ENCODE measurements at regions not wholly inside any gene's neighbourhood (a gene's known extent, or its start where the extent isn't known, plus 50 kb on each side); places are given as distances from the start of the nearest gene placed in this dataset.

DNA sequence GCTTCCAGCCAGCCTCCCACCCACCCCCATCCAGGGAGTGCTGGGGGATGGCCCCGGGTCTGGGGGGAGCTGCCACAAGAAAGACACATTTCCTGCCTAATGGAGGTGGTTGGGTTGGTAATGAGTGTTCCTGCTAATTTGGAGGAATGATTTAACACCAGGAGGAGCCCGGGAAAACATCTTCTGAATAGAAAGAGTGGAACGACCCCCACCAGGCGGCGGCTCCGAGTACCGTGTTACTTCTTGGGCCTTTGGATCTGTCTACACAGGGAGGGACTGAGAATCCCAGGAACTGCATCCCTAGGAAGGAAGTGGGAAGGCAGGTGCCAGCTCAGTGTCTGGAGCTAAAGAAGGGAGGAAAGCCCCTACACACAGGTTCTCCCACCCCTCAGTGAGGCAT is 64.6 kb downstream of the TSPAN17 start:
- no peak overlapping the region for H3K4me3 ChIP-seq
- no peaks in the 10 kb centered on the region for H3K4me1 ChIP-seq
- no peak for DNase-seq
- H3K27ac ChIP-seq: no peak overlapping the region
- H3K27me3 ChIP-seq: peaks cover 45% of the 10 kb centered on the region
- no peaks in the 10 kb centered on the region for H3K9me3 ChIP-seq (replicated peaks)
- no peaks in the 10 kb centered on the region for H3K36me3 ChIP-seq

DNA sequence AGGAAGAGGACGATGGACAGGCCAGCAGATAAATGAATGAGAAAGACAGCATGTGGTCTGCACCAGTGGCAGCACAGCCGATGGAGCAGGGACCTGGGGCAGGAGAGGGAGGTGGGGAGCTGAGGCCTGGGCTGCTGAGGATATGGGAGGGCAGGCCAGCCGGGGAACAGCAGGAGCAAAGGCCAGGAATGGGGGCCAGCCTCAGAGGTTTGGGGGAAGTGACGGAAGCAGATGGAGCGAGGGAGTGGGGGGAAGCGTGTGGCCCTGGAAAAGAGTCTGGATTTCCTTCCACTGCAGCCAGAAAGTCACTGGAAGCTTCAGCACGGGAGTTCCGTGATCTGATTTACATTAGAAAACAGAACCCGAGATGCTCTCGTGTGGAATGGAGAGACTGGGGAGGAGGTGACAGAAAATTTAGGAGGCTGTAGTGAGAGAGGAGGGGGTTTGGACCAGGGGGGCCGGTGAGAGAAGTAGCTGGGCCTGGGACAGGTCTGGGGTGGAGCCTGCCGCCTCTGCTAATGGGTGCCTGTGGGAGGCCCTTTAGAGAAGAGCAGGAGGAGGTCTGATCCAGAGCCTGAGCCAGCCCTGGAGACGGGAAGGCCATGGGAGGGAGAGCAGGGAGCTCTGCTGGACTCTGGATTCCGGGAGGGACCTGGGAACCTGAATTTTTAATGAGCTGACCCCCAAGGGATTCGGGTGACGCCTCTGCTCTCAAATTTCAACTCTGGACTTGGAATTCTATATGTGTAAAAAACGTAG is 65.4 kb downstream of the TSPAN17 start:
- peaks cover 41% of the 10 kb centered on the region for H3K27me3 ChIP-seq
- peak; percentile 13 to 37 for DNase-seq

DNA sequence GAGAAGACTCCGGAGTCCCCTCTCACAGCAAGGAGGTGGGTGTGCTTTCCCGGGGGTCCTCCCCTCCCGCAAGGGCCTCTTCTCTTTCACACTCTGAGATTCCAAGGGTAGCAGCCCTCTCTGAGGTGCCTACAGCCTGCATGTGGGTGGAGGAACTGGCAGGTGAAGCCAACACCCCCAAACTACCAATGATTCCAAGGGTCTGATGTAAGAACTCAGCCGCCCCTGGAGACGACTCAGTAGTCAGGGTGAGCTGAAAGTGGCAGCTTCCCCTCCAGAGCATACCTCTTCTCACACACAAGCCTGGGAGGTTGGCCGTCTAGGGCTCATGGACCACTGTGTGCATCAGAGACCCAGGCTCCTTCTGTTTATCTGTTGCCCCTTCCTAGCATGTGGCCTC is 66.1 kb downstream of the TSPAN17 start:
- H3K4me1 ChIP-seq: no peaks in the 10 kb centered on the region
- H3K9me3 ChIP-seq (replicated peaks): no peaks in the 10 kb centered on the region
- H3K36me3 ChIP-seq: no peaks in the 10 kb centered on the region
- H3K27me3 ChIP-seq: peaks cover 35% of the 10 kb centered on the region
- no peak overlapping the region for H3K4me3 ChIP-seq
- H3K27ac ChIP-seq: no peak overlapping the region
- no peak for DNase-seq

More for the DNA sequence above, 65.4 kb downstream of the TSPAN17 start:
- H3K4me1 ChIP-seq: no peaks in the 10 kb centered on the region
- no peak overlapping the region for H3K27ac ChIP-seq
- H3K36me3 ChIP-seq: no peaks in the 10 kb centered on the region
- H3K4me3 ChIP-seq: no peak overlapping the region
- no peaks in the 10 kb centered on the region for H3K9me3 ChIP-seq (replicated peaks)

DNA sequence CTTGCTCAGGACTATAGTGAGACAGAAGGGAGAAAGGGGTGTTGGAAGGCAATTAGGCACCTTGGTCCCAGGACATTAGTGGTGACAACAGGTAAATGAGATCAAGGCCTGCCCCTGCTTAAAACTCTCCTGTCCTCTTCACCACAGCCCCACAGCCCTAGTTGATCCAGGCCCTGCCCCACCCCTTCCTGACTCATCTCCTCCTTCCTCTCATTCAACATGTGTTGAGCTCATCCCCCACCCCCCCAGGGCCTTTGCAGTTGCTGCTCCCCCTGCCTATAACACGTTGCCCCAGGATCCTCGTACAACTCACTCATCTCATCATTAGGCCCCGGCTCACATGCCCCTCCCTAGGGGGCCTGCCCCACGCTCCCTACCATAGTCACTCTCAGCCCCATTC is 66.8 kb downstream of the TSPAN17 start:
- H3K27ac ChIP-seq: no peak overlapping the region
- DNase-seq: no peak
- H3K27me3 ChIP-seq: peaks cover 33% of the 10 kb centered on the region
- no peak overlapping the region for H3K4me3 ChIP-seq
- H3K4me1 ChIP-seq: no peaks in the 10 kb centered on the region
- no peaks in the 10 kb centered on the region for H3K36me3 ChIP-seq
- no peaks in the 10 kb centered on the region for H3K9me3 ChIP-seq (replicated peaks)

DNA sequence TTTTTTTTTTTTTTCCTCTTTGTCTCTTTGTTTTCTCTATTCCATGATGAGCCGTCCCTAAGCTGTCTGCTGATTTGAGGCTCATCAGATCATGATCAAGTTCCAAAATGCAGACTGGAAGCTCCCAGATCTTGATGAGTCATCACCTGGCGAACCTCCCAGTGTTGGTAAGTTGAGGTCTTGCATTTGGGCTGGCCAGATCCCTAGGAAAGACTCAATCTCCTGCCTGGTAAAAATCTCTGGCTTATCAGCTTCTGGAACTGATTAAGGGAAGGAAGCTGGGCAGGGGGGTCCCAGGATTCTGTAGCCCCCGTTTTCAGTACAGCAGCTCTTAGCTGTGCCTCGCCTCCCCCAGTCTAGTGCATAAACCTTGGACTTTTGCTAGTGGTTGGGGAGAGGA is 69.0 kb downstream of the TSPAN17 start:
- peak; percentile 18 to 33 for DNase-seq
- Histone ChIP-seq H3K27ac (no peak overlapping the region), H3K27me3 (peaks cover 36% of the 10 kb centered on the region), H3K9me3 (replicated peaks) (no peaks in the 10 kb centered on the region), H3K4me3 (no peak overlapping the region), H3K36me3 (no peaks in the 10 kb centered on the region), H3K4me1 (no peaks in the 10 kb centered on the region)

- Histone ChIP-seq H3K36me3 (no peaks in the 10 kb centered on the region), H3K9me3 (replicated peaks) (no peaks in the 10 kb centered on the region), H3K27me3 (peaks cover 36% of the 10 kb centered on the region), H3K27ac (no peak overlapping the region), H3K4me1 (no peaks in the 10 kb centered on the region), H3K4me3 (no peak overlapping the region)
- DNase-seq: no peak
Observed at GRCh38 chr5:176719113-176719739, 71.9 kb downstream of the TSPAN17 start.

GRCh38 chr5:176721509-176721908 is 74.2 kb downstream of the TSPAN17 start:
- H3K36me3 ChIP-seq: no peaks in the 10 kb centered on the region
- H3K4me3 ChIP-seq: no peak overlapping the region
- peaks cover 42% of the 10 kb centered on the region for H3K27me3 ChIP-seq
- H3K4me1 ChIP-seq: no peaks in the 10 kb centered on the region
- no peaks in the 10 kb centered on the region for H3K9me3 ChIP-seq (replicated peaks)
- no peak overlapping the region for H3K27ac ChIP-seq
- DNase-seq: no peak

- no peaks in the 10 kb centered on the region for H3K36me3 ChIP-seq
- H3K9me3 ChIP-seq (replicated peaks): no peaks in the 10 kb centered on the region
- no peak for DNase-seq
- no peaks in the 10 kb centered on the region for H3K4me1 ChIP-seq
- no peak overlapping the region for H3K4me3 ChIP-seq
- no peak overlapping the region for H3K27ac ChIP-seq
- peaks cover 48% of the 10 kb centered on the region for H3K27me3 ChIP-seq
Observed at GRCh38 chr5:176722757-176723156, 75.5 kb downstream of the TSPAN17 start.

- Histone ChIP-seq H3K9me3 (replicated peaks) (no peaks in the 10 kb centered on the region), H3K27me3 (peaks cover 47% of the 10 kb centered on the region), H3K36me3 (no peaks in the 10 kb centered on the region), H3K4me3 (no peak overlapping the region), H3K4me1 (no peaks in the 10 kb centered on the region), H3K27ac (no peak overlapping the region)
- no peak for DNase-seq
Observed at GRCh38 chr5:176723440-176723839, 76.2 kb downstream of the TSPAN17 start.

DNA sequence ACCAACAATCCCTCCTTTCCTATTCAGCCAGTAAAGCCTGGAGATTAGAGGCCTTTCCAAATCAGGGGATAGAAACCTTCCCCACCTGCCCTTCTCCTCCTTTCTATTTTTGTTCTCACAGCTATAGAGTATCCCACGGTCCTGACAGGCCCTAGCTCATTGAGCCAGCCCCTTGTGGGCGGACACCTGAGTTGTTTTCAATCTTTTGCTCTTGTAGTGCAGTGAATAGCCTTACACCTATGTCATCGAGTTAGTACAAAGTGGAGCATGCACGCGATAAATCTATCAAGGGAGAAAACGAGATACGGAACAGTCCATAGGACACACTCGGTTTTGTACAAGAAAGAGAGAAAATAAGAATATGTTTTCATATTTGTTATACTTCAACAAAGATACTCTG is 77.2 kb downstream of the TSPAN17 start:
- Histone ChIP-seq H3K27ac (no peak overlapping the region), H3K27me3 (peaks cover 42% of the 10 kb centered on the region), H3K9me3 (replicated peaks) (no peaks in the 10 kb centered on the region), H3K4me1 (no peaks in the 10 kb centered on the region), H3K36me3 (no peaks in the 10 kb centered on the region), H3K4me3 (no peak overlapping the region)
- no peak for DNase-seq

DNA sequence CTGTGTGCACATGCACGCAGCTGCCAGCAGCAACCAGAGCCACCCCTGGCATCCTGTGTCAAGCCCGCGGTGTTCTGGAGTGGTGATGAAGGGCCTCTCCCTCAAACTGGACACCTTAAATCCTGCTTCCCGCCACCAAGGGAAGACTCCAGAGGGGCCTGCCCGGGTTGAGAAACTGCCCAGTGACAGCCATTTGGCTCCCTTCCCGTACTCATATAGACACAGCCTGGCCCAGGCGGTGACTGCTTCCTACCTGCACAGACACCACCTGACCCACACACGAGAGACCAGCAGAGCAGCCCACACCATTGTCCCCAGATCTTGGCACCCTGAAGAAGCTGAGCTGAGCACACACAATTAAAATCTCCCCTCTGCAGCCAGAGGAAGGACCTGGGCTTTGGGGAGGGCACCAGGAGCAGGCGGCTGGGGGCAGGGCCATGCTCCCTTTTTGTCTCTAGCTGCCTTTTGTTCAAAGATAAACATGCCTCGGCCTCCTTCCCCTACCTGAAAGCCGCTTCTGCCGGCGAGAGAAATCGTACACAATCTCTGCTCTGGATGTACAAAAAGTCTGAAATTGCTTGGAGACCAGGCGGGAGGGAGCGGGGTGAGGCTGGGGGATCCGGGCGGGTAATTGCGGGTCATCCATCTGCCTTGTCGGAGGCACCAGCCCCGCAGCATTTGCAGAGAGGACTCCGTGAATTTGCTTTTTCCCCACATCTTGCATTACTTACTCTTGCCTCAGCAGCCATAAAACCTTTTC is 78.4 kb downstream of the TSPAN17 start:
- H3K27ac ChIP-seq: no peak overlapping the region
- no peak overlapping the region for H3K4me3 ChIP-seq
- no peaks in the 10 kb centered on the region for H3K4me1 ChIP-seq
- peaks cover 37% of the 10 kb centered on the region for H3K27me3 ChIP-seq
- H3K9me3 ChIP-seq (replicated peaks): no peaks in the 10 kb centered on the region
- DNase-seq: no peak
- no peaks in the 10 kb centered on the region for H3K36me3 ChIP-seq

DNA sequence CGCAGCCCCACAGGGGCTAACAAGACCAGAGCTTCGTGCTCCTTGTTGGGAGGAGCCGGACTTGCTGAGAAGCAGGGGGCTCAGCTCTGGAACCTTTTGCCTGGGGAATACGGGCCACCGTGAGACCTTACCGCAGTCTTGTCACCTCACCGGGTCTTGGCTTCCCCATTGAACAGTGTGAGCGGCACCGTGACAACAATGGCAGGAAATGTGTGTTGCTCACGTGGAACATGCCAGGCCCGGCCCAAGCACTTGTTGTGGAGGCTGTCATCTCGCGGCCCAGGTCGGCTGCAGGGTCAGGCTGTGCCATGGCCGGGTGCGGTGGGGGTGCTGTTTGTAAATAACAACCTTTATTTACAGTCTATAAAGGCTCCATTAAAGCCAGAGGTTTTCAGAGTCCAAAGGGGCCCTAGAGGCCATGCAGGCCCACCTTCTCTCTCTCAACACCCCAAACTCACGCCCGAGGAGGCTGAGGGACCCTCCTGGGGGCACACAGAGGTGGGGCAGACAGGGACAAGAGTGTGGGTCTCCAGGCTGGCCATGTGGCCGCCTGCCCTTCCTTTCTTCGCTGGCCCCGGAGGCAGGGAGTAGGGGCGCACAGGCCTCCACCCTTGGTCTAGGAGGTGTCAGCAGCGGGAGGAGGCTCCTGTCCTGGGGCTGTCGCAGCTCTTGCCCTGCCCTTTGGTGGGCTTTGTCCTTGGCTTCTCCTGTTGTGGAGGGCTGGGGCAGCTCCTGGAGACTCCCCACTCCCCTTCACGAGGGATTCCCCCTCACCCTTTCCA is 79.7 kb downstream of the TSPAN17 start:
- Histone ChIP-seq H3K4me3 (no peak overlapping the region), H3K27ac (no peak overlapping the region), H3K9me3 (replicated peaks) (no peaks in the 10 kb centered on the region), H3K27me3 (peaks cover 40% of the 10 kb centered on the region), H3K36me3 (no peaks in the 10 kb centered on the region), H3K4me1 (no peaks in the 10 kb centered on the region)
- DNase-seq: no peak

DNA sequence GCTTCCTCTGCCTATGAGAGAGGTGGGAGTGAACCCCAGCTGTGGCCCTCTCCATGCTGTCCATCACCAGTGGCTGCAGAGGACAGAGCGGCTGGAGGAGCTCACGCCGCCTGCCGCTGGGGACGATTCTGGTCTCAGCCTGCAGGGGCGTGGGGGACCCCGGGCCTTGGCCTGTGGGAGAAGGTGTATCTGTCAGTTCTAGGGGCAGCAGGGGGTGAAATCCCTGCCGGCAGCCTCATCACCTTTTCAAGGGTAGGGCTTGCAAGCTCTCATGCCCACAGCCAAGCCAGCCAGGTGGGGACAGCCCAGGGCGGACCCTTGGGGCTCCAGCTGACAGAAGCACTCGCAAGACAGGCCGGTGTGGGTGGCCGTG is 80.2 kb downstream of the TSPAN17 start:
- H3K4me1 ChIP-seq: no peaks in the 10 kb centered on the region
- H3K27me3 ChIP-seq: peaks cover 40% of the 10 kb centered on the region
- no peaks in the 10 kb centered on the region for H3K9me3 ChIP-seq (replicated peaks)
- H3K4me3 ChIP-seq: no peak overlapping the region
- no peaks in the 10 kb centered on the region for H3K36me3 ChIP-seq
- no peak overlapping the region for H3K27ac ChIP-seq
- DNase-seq: no peak

DNA sequence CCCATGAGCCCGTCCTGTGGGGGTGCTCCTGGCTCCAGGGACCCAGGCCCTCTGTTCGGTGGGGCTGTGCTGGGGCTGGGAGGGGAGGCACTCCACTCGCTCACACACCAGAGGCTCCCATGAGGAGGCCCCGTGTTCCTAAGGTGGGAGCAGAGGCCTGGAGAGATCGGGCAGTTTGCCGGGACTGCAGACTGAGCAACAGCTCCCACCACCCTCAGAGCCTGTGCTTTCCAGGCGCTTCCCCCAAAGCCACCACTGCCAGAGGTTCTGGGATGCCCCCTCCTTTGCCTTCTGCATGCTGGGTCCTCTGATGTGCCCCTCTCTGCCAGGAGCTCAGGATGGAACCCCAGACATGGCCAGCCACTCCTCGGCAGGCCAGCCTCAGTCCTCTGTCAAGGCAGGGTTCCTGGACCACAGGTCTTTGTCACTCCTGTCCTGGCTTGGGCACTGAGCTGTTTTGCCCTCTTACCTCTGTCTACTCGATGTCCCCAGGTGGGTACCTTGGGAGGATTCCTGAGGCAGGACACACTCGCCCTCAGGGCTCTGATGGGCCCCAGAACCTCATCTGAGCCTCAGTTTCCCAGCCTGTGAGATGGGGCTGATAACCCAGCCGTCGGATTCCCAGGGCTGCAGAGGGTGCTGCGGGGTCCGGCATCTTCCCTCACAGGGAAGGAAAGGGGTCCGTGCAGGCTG is 80.8 kb downstream of the TSPAN17 start:
- Histone ChIP-seq H3K4me1 (no peaks in the 10 kb centered on the region), H3K27me3 (peaks cover 34% of the 10 kb centered on the region), H3K4me3 (no peak overlapping the region), H3K9me3 (replicated peaks) (no peaks in the 10 kb centered on the region), H3K36me3 (no peaks in the 10 kb centered on the region), H3K27ac (no peak overlapping the region)
- DNase-seq: no peak

Measured in SJCRH30 (cell line).